SK-N-SH treated with all-trans-retinoic acid at 6 μM for 48 hours (cell line): ENCODE measurements at regions not wholly inside any gene's neighbourhood (a gene's known extent, or its start where the extent isn't known, plus 50 kb on each side); places are given as distances from the start of the nearest gene placed in this dataset.

ENCODE experiments used
- ATAC-seq: fragments of 200-7000 bp; cut with Tn5 transposase; 3 replicates; pipeline ENCODE4 v1.9.1; 2020; ENCODE audit warnings: mild to moderate bottlenecking, moderate library complexity
- ARNTL ChIP-seq: fragments of 450-650 bp; formaldehyde crosslinking; IDR thresholded peaks from 2 replicates; pipeline ENCODE4 v1.5.0; 2020; ENCODE audit warnings: low read depth, mild to moderate bottlenecking, moderate library complexity, borderline replicate concordance
- BACH2 ChIP-seq: fragments of 250-450 bp; sonication (Bioruptor Pico); IDR thresholded peaks from 2 replicates; pipeline ENCODE4 v1.9.0; 2021; ENCODE audit warnings: mild to moderate bottlenecking, borderline replicate concordance
- CSDC2 ChIP-seq: fragments of 250-450 bp; sonication (Bioruptor Pico); IDR thresholded peaks from 2 replicates; pipeline ENCODE4 v1.5.0; 2020; ENCODE audit warnings: mild to moderate bottlenecking, moderate library complexity
- ESRRG ChIP-seq: fragments of 250-450 bp; sonication (Bioruptor Pico); IDR thresholded peaks from 2 replicates; pipeline ENCODE4 v1.6.1; 2021; ENCODE audit warnings: mild to moderate bottlenecking
- GLIS3 ChIP-seq: fragments of 250-450 bp; sonication (Bioruptor Pico); IDR thresholded peaks from 2 replicates; pipeline ENCODE4 v1.5.0; 2020; ENCODE audit warnings: mild to moderate bottlenecking, moderate library complexity
- ISL1 ChIP-seq: fragments of 250-450 bp; sonication (Bioruptor Pico); IDR thresholded peaks from 2 replicates; pipeline ENCODE4 v2.1.2; 2022; ENCODE audit warnings: mild to moderate bottlenecking, moderate library complexity
- OSR1 ChIP-seq: fragments of 250-450 bp; sonication (Bioruptor Pico); IDR thresholded peaks from 2 replicates; pipeline ENCODE4 v1.8.0; 2022; ENCODE audit warnings: moderate library complexity, mild to moderate bottlenecking, inconsistent platforms
- PPARA ChIP-seq: fragments of 250-450 bp; sonication (Bioruptor Pico); IDR thresholded peaks from 2 replicates; pipeline ENCODE4 v1.5.0; 2020; ENCODE audit warnings: mild to moderate bottlenecking, borderline replicate concordance
- RARB ChIP-seq: fragments of 250-450 bp; sonication (Bioruptor Pico); IDR thresholded peaks from 2 replicates; pipeline ENCODE4 v1.8.0; 2021; ENCODE audit warnings: mild to moderate bottlenecking, moderate library complexity
- SNAI2 ChIP-seq: fragments of 250-450 bp; sonication (Bioruptor Pico); IDR thresholded peaks from 2 replicates; pipeline ENCODE4 v1.5.0; 2020; ENCODE audit warnings: mild to moderate bottlenecking, moderate library complexity
- TCF4 ChIP-seq: fragments of 250-450 bp; sonication (Bioruptor Pico); IDR thresholded peaks from 2 replicates; pipeline ENCODE4 v1.8.0; 2021; ENCODE audit warnings: mild to moderate bottlenecking, moderate library complexity, borderline replicate concordance
- TOX ChIP-seq: fragments of 250-450 bp; sonication (Bioruptor Pico); IDR thresholded peaks from 2 replicates; pipeline ENCODE4 v1.8.0; 2021; ENCODE audit warnings: mild to moderate bottlenecking, moderate library complexity, borderline replicate concordance
- ZC3H10 ChIP-seq: fragments of 250-450 bp; sonication (Bioruptor Pico); IDR thresholded peaks from 2 replicates; pipeline ENCODE4 v1.5.1; 2021; ENCODE audit warnings: mild to moderate bottlenecking, moderate library complexity
- ZFP30 ChIP-seq: fragments of 450-650 bp; formaldehyde crosslinking; IDR thresholded peaks from 2 replicates; pipeline ENCODE4 v1.5.0; 2022; ENCODE audit warnings: mild to moderate bottlenecking, moderate library complexity
- ZNF70 ChIP-seq: fragments of 450-650 bp; formaldehyde crosslinking; IDR thresholded peaks from 2 replicates; pipeline ENCODE4 v1.5.0; 2020; ENCODE audit warnings: mild to moderate bottlenecking, moderate library complexity
- TF ChIP-seq, protein P1 (sequence below): fragments of 250-450 bp; sonication (Bioruptor Pico); IDR thresholded peaks from 2 replicates; pipeline ENCODE4 v1.5.0; 2020; ENCODE audit warnings: mild to moderate bottlenecking, moderate library complexity
- TF ChIP-seq, protein P2 (sequence below): fragments of 250-450 bp; sonication (Bioruptor Pico); IDR thresholded peaks from 2 replicates; pipeline ENCODE4 v1.5.1; 2021; ENCODE audit warnings: mild to moderate bottlenecking, moderate library complexity
- TF ChIP-seq, protein P3 (sequence below): fragments of 250-450 bp; sonication (Bioruptor Pico); IDR thresholded peaks from 2 replicates; pipeline ENCODE4 v1.5.1; 2020; ENCODE audit warnings: low read depth, mild to moderate bottlenecking, moderate library complexity
- TF ChIP-seq, protein P4 (sequence below): fragments of 250-450 bp; sonication (Bioruptor Pico); IDR thresholded peaks from 2 replicates; pipeline ENCODE4 v1.8.0; 2020; ENCODE audit warnings: mild to moderate bottlenecking, moderate library complexity, borderline replicate concordance

DNA sequence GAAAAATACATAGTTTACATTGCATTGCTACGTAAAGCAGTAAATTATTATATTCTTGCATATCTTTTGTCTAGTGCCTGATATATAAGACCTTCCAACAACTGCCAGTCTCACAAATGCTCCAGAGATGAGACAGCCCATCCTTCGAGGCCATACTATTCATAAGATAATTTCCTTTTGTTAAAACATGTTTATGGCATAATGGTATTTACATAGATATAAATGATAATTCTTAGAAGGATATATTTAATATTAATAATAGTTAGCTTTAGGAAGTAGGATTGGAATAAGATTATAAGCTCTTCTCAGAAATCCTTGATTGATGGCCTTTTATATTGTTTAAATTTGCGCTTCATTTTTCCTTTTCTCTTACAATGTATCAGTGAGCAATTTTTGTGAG is 1410.1 kb upstream of the MIR17HG start:
- ATAC-seq = no peak
- no peak for TF ChIP-seq ESRRG (CRISPR knock-in tag)

DNA sequence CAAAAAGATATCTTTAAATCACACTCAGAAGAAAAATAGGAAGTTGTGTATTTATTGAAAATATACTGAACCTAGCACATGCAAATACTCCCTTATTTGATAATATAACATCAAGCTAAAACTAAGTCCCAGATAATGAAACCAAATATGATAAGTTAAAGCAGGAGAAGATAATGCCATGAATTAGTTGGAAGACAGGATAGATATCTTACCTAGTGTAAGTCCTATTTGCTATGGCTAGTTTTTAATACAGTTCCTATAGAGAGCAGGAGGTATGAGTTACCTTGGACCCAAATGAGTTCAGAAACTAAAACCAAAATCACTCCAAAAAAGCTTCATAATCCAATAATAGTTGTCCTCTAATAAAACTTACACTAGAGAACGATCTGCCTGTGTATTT is 1407.1 kb upstream of the MIR17HG start:
- TF ChIP-seq, protein P1, sequence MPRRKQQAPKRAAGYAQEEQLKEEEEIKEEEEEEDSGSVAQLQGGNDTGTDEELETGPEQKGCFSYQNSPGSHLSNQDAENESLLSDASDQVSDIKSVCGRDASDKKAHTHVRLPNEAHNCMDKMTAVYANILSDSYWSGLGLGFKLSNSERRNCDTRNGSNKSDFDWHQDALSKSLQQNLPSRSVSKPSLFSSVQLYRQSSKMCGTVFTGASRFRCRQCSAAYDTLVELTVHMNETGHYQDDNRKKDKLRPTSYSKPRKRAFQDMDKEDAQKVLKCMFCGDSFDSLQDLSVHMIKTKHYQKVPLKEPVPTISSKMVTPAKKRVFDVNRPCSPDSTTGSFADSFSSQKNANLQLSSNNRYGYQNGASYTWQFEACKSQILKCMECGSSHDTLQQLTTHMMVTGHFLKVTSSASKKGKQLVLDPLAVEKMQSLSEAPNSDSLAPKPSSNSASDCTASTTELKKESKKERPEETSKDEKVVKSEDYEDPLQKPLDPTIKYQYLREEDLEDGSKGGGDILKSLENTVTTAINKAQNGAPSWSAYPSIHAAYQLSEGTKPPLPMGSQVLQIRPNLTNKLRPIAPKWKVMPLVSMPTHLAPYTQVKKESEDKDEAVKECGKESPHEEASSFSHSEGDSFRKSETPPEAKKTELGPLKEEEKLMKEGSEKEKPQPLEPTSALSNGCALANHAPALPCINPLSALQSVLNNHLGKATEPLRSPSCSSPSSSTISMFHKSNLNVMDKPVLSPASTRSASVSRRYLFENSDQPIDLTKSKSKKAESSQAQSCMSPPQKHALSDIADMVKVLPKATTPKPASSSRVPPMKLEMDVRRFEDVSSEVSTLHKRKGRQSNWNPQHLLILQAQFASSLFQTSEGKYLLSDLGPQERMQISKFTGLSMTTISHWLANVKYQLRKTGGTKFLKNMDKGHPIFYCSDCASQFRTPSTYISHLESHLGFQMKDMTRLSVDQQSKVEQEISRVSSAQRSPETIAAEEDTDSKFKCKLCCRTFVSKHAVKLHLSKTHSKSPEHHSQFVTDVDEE = no peak
- no peak for TF ChIP-seq TOX
- no peak for TF ChIP-seq ZNF70
- TF ChIP-seq ISL1 (CRISPR knock-in tag) = no peak
- no peak for TF ChIP-seq CSDC2 (CRISPR knock-in tag)
- TF ChIP-seq PPARA (CRISPR knock-in tag) = no peak
- TF ChIP-seq, protein P2, sequence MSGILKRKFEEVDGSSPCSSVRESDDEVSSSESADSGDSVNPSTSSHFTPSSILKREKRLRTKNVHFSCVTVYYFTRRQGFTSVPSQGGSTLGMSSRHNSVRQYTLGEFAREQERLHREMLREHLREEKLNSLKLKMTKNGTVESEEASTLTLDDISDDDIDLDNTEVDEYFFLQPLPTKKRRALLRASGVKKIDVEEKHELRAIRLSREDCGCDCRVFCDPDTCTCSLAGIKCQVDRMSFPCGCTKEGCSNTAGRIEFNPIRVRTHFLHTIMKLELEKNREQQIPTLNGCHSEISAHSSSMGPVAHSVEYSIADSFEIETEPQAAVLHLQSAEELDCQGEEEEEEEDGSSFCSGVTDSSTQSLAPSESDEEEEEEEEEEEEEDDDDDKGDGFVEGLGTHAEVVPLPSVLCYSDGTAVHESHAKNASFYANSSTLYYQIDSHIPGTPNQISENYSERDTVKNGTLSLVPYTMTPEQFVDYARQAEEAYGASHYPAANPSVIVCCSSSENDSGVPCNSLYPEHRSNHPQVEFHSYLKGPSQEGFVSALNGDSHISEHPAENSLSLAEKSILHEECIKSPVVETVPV = no peak
- TF ChIP-seq ZFP30 (CRISPR knock-in tag) = no peak
- TF ChIP-seq RARB = no peak
- ATAC-seq = no peak

DNA sequence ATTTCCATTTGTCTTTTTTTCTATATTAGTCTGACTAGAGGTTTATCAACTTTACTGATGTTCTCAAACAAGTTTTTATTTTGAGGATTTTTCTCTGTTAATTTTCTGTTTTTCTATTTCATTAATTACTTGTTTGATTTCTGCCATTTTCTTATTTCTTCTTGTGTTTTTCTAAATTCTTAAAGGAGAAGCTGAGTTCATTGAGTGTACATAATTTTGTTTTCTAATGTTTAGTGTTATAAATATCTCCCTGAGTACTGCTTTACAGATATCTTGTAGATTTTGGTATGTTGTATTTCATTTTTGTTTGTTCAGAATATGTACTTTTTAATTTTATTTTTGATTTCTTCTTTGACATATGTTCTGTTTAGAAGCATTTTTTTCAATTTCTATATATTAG is 1404.3 kb upstream of the MIR17HG start:
- ATAC-seq = no peak
- TF ChIP-seq BACH2 (CRISPR knock-in tag) (no peak), ZFP30 (CRISPR knock-in tag) (no peak), OSR1 (CRISPR knock-in tag) (no peak), SNAI2 (no peak), ZNF70 (no peak), ARNTL (no peak), TCF4 (CRISPR knock-in tag) (no peak), ZC3H10 (CRISPR knock-in tag) (no peak), ISL1 (CRISPR knock-in tag) (no peak), GLIS3 (CRISPR knock-in tag) (no peak)
- TF ChIP-seq, protein P3, sequence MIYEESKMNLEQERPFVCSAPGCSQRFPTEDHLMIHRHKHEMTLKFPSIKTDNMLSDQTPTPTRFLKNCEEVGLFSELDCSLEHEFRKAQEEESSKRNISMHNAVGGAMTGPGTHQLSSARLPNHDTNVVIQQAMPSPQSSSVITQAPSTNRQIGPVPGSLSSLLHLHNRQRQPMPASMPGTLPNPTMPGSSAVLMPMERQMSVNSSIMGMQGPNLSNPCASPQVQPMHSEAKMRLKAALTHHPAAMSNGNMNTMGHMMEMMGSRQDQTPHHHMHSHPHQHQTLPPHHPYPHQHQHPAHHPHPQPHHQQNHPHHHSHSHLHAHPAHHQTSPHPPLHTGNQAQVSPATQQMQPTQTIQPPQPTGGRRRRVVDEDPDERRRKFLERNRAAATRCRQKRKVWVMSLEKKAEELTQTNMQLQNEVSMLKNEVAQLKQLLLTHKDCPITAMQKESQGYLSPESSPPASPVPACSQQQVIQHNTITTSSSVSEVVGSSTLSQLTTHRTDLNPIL = no peak
- TF ChIP-seq, protein P1 = no peak
- TF ChIP-seq, protein P2 = no peak
- TF ChIP-seq, protein P4, sequence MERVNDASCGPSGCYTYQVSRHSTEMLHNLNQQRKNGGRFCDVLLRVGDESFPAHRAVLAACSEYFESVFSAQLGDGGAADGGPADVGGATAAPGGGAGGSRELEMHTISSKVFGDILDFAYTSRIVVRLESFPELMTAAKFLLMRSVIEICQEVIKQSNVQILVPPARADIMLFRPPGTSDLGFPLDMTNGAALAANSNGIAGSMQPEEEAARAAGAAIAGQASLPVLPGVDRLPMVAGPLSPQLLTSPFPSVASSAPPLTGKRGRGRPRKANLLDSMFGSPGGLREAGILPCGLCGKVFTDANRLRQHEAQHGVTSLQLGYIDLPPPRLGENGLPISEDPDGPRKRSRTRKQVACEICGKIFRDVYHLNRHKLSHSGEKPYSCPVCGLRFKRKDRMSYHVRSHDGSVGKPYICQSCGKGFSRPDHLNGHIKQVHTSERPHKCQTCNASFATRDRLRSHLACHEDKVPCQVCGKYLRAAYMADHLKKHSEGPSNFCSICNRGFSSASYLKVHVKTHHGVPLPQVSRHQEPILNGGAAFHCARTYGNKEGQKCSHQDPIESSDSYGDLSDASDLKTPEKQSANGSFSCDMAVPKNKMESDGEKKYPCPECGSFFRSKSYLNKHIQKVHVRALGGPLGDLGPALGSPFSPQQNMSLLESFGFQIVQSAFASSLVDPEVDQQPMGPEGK (CRISPR knock-in tag) = no peak
